Ascending aorta (tissue), 2 donors: ENCODE measurements at regions not wholly inside any gene's neighbourhood (a gene's known extent, or its start where the extent isn't known, plus 50 kb on each side); places are given as distances from the start of the nearest gene placed in this dataset.

ENCODE experiments used
- DNase-seq, 2 donors: peaks; one replicate each; pipeline ENCODE4 v3.0.0-alpha.2; 2019; ENCODE audit warnings: low spot score in 2 of 2
- H3K27ac ChIP-seq, 2 donors: fragments of 200-600 bp; sonication (generic); one replicate each; pipeline ENCODE4 v1.5.1; 2016 to 2017; ENCODE audit warnings: mild to moderate bottlenecking in 1 of 2
- H3K27me3 ChIP-seq: fragments of 200-600 bp; sonication (generic); one replicate; pipeline ENCODE4 v1.5.1; 2017
- H3K36me3 ChIP-seq, 2 donors: fragments of 200-600 bp; sonication (generic); one replicate each; pipeline ENCODE4 v1.5.1; 2016
- H3K4me1 ChIP-seq, 2 donors: fragments of 200-600 bp; sonication (generic); one replicate each; pipeline ENCODE4 v1.5.1; 2016 to 2017; ENCODE audit warnings: mild to moderate bottlenecking in 1 of 2
- H3K4me3 ChIP-seq, 2 donors: fragments of 200-600 bp; sonication (generic); one replicate each; pipeline ENCODE4 v1.5.1; 2016 to 2017; ENCODE audit warnings: mild to moderate bottlenecking in 1 of 2
- H3K9me3 ChIP-seq, 2 donors: fragments of 200-600 bp; sonication (generic); one replicate each; pipeline ENCODE4 v1.5.1; 2016
- intact Hi-C: fragments of 100-400 bp; cut with DNase I; formaldehyde crosslinking; loops from one replicate; pipeline ENCODE4 v1.15.1; 2023
- TF ChIP-seq, protein P1 (sequence below), 3 experiments: fragments of 200-600 bp in 2 of 3; fragments of 450-650 bp in 1 of 3; sonication (generic) in 2 of 3; IDR thresholded peaks; one replicate each; pipeline ENCODE4 v1.5.1; 2016 to 2019; ENCODE audit warnings: antibody characterized with exemption in 3 of 3, mild to moderate bottlenecking in 1 of 3, moderate library complexity in 1 of 3

DNA sequence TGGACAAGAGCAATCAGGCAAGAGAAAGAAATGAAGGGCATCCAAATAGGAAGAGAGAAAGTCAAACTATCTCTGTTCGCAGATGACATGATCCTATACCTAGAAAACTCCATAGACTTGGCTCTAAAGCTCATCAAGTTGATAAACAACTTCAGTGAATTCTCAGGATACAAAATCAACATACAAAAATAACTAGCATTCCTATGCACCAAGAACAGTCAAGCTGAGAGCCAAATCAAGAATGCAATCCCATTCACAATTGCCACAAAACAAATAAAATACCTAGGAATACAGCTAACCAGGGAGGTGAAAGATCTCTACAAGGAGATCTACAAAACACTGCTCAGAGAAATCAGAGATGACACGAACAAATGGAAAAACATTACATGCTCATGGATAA lies 417.5 kb upstream of the ATP2B1 start:
- TF ChIP-seq, protein P1, sequence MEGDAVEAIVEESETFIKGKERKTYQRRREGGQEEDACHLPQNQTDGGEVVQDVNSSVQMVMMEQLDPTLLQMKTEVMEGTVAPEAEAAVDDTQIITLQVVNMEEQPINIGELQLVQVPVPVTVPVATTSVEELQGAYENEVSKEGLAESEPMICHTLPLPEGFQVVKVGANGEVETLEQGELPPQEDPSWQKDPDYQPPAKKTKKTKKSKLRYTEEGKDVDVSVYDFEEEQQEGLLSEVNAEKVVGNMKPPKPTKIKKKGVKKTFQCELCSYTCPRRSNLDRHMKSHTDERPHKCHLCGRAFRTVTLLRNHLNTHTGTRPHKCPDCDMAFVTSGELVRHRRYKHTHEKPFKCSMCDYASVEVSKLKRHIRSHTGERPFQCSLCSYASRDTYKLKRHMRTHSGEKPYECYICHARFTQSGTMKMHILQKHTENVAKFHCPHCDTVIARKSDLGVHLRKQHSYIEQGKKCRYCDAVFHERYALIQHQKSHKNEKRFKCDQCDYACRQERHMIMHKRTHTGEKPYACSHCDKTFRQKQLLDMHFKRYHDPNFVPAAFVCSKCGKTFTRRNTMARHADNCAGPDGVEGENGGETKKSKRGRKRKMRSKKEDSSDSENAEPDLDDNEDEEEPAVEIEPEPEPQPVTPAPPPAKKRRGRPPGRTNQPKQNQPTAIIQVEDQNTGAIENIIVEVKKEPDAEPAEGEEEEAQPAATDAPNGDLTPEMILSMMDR (IDR thresholded peaks at IDR 0.05) = no peak
- intact Hi-C loops = no loop called here
- peaks cover 0 to 6% of the 10 kb centered on the region in 2 donors for H3K9me3 ChIP-seq
- H3K27ac ChIP-seq = no peak overlapping the region
- DNase-seq = no peak
- no peak overlapping the region for H3K4me3 ChIP-seq
- H3K36me3 ChIP-seq = no peaks in the 10 kb centered on the region
- no peaks in the 10 kb centered on the region for H3K4me1 ChIP-seq
- H3K27me3 ChIP-seq = no peaks in the 10 kb centered on the region

DNA sequence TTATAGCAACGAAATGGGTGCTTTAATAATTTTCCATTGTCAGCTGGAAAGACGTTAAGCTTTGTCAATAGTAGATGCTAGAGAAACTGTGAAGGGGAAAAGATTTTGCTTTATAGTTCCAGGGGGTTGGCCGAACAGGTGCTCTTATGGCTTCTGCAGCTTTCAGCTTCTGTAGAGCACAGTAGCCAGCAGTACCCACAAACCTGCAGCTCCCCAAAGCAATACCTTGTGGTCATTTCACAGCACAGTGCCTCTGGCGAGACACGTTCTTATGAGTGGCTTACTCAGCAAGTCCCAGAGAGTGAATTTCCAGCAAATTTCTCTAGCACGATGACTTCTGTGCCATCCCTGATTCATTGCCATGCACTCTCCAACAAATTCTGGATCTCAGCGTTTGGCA lies 416.3 kb upstream of the ATP2B1 start:
- Histone ChIP-seq H3K4me1 (no peaks in the 10 kb centered on the region), H3K27me3 (no peaks in the 10 kb centered on the region), H3K27ac (no peak overlapping the region), H3K36me3 (no peaks in the 10 kb centered on the region), H3K9me3 (peaks cover 9 to 17% of the 10 kb centered on the region in 2 donors), H3K4me3 (no peak overlapping the region)
- DNase-seq = no peak
- intact Hi-C loops = no loop called here
- TF ChIP-seq, protein P1 (IDR thresholded peaks at IDR 0.05) = no peak

GRCh38 chr12:90124289-90124688 lies 415.7 kb upstream of the ATP2B1 start:
- intact Hi-C loops = no loop called here
- H3K4me3 ChIP-seq = no peak overlapping the region
- H3K36me3 ChIP-seq = no peaks in the 10 kb centered on the region
- H3K27ac ChIP-seq = no peak overlapping the region
- DNase-seq = no peak
- no peaks in the 10 kb centered on the region for H3K4me1 ChIP-seq
- H3K9me3 ChIP-seq = peaks cover 9 to 18% of the 10 kb centered on the region in 2 donors
- no peaks in the 10 kb centered on the region for H3K27me3 ChIP-seq
- TF ChIP-seq, protein P1 (IDR thresholded peaks at IDR 0.05) = no peak

GRCh38 chr12:90122681-90123080 lies 414.0 kb upstream of the ATP2B1 start:
- Histone ChIP-seq H3K27ac (no peak overlapping the region), H3K4me3 (no peak overlapping the region), H3K4me1 (no peaks in the 10 kb centered on the region), H3K9me3 (peaks cover 15 to 18% of the 10 kb centered on the region in 2 donors), H3K36me3 (no peaks in the 10 kb centered on the region), H3K27me3 (no peaks in the 10 kb centered on the region)
- no peak for DNase-seq
- intact Hi-C loops = no loop called here
- TF ChIP-seq, protein P1 (IDR thresholded peaks at IDR 0.05) = no peak

DNA sequence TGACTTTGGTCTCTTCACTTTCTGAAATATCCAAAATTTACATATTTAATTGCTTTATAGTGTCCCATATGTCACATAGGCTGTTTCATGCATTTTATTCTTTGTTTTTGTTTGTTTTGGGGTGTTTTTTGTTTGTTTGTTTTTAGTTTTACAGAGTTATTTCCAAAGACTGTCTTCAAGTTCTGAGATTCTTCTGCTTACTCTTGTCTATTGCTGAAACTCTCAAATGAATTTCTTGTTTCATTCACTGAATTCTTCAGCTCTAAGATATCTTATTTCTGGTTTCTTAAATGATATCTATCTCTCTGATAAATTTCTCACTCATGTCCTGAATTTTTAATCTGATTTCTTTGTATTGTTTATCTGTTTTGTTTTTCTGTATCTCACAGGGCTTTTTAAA lies 412.0 kb upstream of the ATP2B1 start:
- TF ChIP-seq, protein P1 (IDR thresholded peaks at IDR 0.05) = no peak
- Histone ChIP-seq H3K9me3 (peaks cover 16 to 18% of the 10 kb centered on the region in 2 donors), H3K4me3 (no peak overlapping the region), H3K27ac (no peak overlapping the region), H3K4me1 (no peaks in the 10 kb centered on the region), H3K27me3 (no peaks in the 10 kb centered on the region), H3K36me3 (no peaks in the 10 kb centered on the region)
- intact Hi-C loops = no loop called here
- no peak for DNase-seq

DNA sequence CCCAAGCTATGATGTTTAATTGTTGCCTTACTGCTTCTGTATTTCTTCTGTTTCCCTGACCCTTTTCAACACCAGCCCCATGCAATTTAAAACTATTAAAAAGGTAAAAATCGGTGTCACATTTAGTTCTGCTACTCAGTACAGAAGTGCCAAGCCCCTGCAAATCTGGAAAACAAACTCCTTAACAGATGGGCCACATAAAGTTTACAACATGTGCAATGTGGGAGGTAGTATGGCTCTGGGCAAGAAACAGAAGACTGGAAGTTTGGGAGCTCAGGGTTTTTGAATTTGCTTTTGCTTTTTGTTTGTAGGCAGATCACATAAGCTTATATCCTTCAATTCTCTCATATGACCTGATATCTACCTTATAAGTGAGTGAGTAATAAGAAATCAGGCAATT lies 404.0 kb upstream of the ATP2B1 start:
- TF ChIP-seq, protein P1 (IDR thresholded peaks at IDR 0.05) = no peak
- H3K36me3 ChIP-seq = no peaks in the 10 kb centered on the region
- intact Hi-C loops = no loop called here

More for the DNA sequence above, 404.0 kb upstream of the ATP2B1 start:
- Histone ChIP-seq H3K9me3 (peaks cover 0 to under 1% of the 10 kb centered on the region in 2 donors), H3K4me3 (no peak overlapping the region), H3K27me3 (no peaks in the 10 kb centered on the region), H3K4me1 (no peaks in the 10 kb centered on the region), H3K27ac (no peak overlapping the region)
- no peak for DNase-seq
